H9 (cell line): ENCODE measurements at regions not wholly inside any gene's neighbourhood (a gene's known extent, or its start where the extent isn't known, plus 50 kb on each side); places are given as distances from the start of the nearest gene placed in this dataset.

Source experiments
- DNase-seq: peaks from one replicate; pipeline ENCODE4 v3.0.0-alpha.2; 2017
- H2AFZ ChIP-seq: one replicate; pipeline ENCODE4 v1.6.1; 2013; ENCODE audit warnings: mild to moderate bottlenecking, low read length, control low read depth, moderate library complexity
- H2AK5ac ChIP-seq: 2 replicates; pipeline ENCODE4 v1.6.1; 2013; ENCODE audit warnings: low read length, control low read depth, mixed read lengths; ENCODE audit not compliant: insufficient read length
- H2BK120ac ChIP-seq: one replicate; pipeline ENCODE4 v1.6.1; 2013; ENCODE audit warnings: low read depth, mild to moderate bottlenecking, low read length, control low read depth, inconsistent platforms; ENCODE audit not compliant: poor library complexity, severe bottlenecking
- H2BK12ac ChIP-seq: 2 replicates; pipeline ENCODE4 v1.6.1; 2013; ENCODE audit warnings: low read length, control low read depth, mixed read lengths, low read depth; ENCODE audit not compliant: insufficient read length
- H2BK15ac ChIP-seq: 2 replicates; pipeline ENCODE4 v1.6.1; 2013; ENCODE audit warnings: low read depth, low read length, control low read depth
- H2BK20ac ChIP-seq: one replicate; pipeline ENCODE4 v1.6.1; 2013; ENCODE audit warnings: low read depth, mild to moderate bottlenecking, low read length, control low read depth, inconsistent platforms; ENCODE audit not compliant: poor library complexity, severe bottlenecking
- H2BK5ac ChIP-seq: 2 replicates; pipeline ENCODE4 v1.6.1; 2013; ENCODE audit warnings: low read length, control low read depth, mixed read lengths; ENCODE audit not compliant: insufficient read length
- H3K14ac ChIP-seq: 2 replicates; pipeline ENCODE4 v1.6.1; 2013; ENCODE audit warnings: low read length, control low read depth; ENCODE audit not compliant: insufficient read depth
- H3K18ac ChIP-seq: 2 replicates; pipeline ENCODE4 v1.6.1; 2013; ENCODE audit warnings: low read depth, mild to moderate bottlenecking, mixed read lengths, low read length, control low read depth; ENCODE audit not compliant: insufficient read length
- H3K23ac ChIP-seq: 2 replicates; pipeline ENCODE4 v1.6.1; 2013; ENCODE audit warnings: low read length, control low read depth, mixed read lengths, low read depth; ENCODE audit not compliant: insufficient read length
- H3K23me2 ChIP-seq: 2 replicates; pipeline ENCODE4 v1.6.1; 2013; ENCODE audit warnings: low read depth, mild to moderate bottlenecking, mixed read lengths, low read length, control low read depth; ENCODE audit not compliant: insufficient read length, poor library complexity, severe bottlenecking
- H3K27ac ChIP-seq: 2 replicates; pipeline ENCODE4 v1.5.1; 2013; ENCODE audit warnings: low read length, control low read depth, mixed read lengths, low read depth; ENCODE audit not compliant: insufficient read length
- H3K27me3 ChIP-seq: 2 replicates; pipeline ENCODE4 v1.6.1; 2013; ENCODE audit warnings: low read length, control low read depth, inconsistent platforms; ENCODE audit not compliant: insufficient read depth
- H3K4ac ChIP-seq: 2 replicates; pipeline ENCODE4 v1.6.1; 2013; ENCODE audit warnings: low read depth, mild to moderate bottlenecking, control low read depth, inconsistent platforms, low read length, moderate library complexity
- H3K4me1 ChIP-seq: 2 replicates; pipeline ENCODE4 v1.6.1; 2013; ENCODE audit warnings: low read length, control low read depth, inconsistent platforms; ENCODE audit not compliant: insufficient read depth
- H3K4me2 ChIP-seq: 2 replicates; pipeline ENCODE4 v1.6.1; 2013; ENCODE audit warnings: low read length, control low read depth, mixed read lengths; ENCODE audit not compliant: insufficient read length, insufficient read depth
- H3K56ac ChIP-seq: 2 replicates; pipeline ENCODE4 v1.6.1; 2013; ENCODE audit warnings: low read depth, mild to moderate bottlenecking, mixed read lengths, low read length, control low read depth; ENCODE audit not compliant: insufficient read length
- H3K79me1 ChIP-seq: 2 replicates; pipeline ENCODE4 v1.6.1; 2013; ENCODE audit warnings: low read depth, mild to moderate bottlenecking, moderate library complexity, low read length, control low read depth, inconsistent platforms; ENCODE audit not compliant: insufficient read depth, poor library complexity, severe bottlenecking
- H3K79me2 ChIP-seq: 2 replicates; pipeline ENCODE4 v1.6.1; 2013; ENCODE audit warnings: low read length, control low read depth, inconsistent platforms; ENCODE audit not compliant: insufficient read depth
- H3K9ac ChIP-seq: 2 replicates; pipeline ENCODE4 v1.6.1; 2013; ENCODE audit warnings: low read length, control low read depth, mixed read lengths; ENCODE audit not compliant: insufficient read length; ENCODE audit errors: extremely low read depth
- H3K9me3 ChIP-seq: one replicate; pipeline ENCODE4 v1.6.1; 2013; ENCODE audit warnings: low read depth, low read length, inconsistent platforms; ENCODE audit not compliant: control insufficient read depth
- H3T11ph ChIP-seq: one replicate; pipeline ENCODE4 v1.6.1; 2013; ENCODE audit warnings: mild to moderate bottlenecking, low read length, control low read depth, inconsistent platforms
- H4K20me1 ChIP-seq: one replicate; pipeline ENCODE4 v1.6.1; 2013; ENCODE audit not compliant: control insufficient read depth, insufficient read length, insufficient read depth
- H4K5ac ChIP-seq: 2 replicates; pipeline ENCODE4 v1.6.1; 2013; ENCODE audit warnings: low read depth, mild to moderate bottlenecking, mixed read lengths, low read length, control low read depth; ENCODE audit not compliant: insufficient read length
- H4K8ac ChIP-seq: replicated peaks from 2 replicates; pipeline ENCODE4 v1.6.1; 2013; ENCODE audit warnings: low read length, control low read depth, mixed read lengths, low read depth; ENCODE audit not compliant: insufficient read length
- H4K91ac ChIP-seq: 2 replicates; pipeline ENCODE4 v1.6.1; 2013; ENCODE audit warnings: low read depth, mild to moderate bottlenecking, moderate library complexity, mixed read lengths, low read length, control low read depth; ENCODE audit not compliant: insufficient read length
- H3K27ac Mint-ChIP-seq, 3 experiments: 2 replicates in 2 of 3; 3 replicates in 1 of 3; pipeline ENCODE4 v1.8.0; 2020 to 2021; ENCODE audit warnings: mixed read lengths in 3 of 3, mild to moderate bottlenecking in 1 of 3, moderate library complexity in 1 of 3
- H3K27me3 Mint-ChIP-seq: 2 replicates; pipeline ENCODE4 v1.8.0; 2021; ENCODE audit warnings: low read depth, mild to moderate bottlenecking, moderate library complexity, mixed read lengths
- H3K36me3 Mint-ChIP-seq, 3 experiments: 2 replicates in 2 of 3; 3 replicates in 1 of 3; pipeline ENCODE4 v1.8.0; 2020 to 2021; ENCODE audit warnings: low read depth in 3 of 3, mixed read lengths in 3 of 3; ENCODE audit not compliant: insufficient read depth in 1 of 3
- H3K4me1 Mint-ChIP-seq, 2 experiments: 2 replicates each; pipeline ENCODE4 v1.8.0; 2020; ENCODE audit warnings: mixed read lengths in 2 of 2
- H3K4me3 Mint-ChIP-seq, 2 experiments: 2 replicates in 1 of 2; 3 replicates in 1 of 2; pipeline ENCODE4 v1.8.0; 2020 to 2021; ENCODE audit warnings: mild to moderate bottlenecking in 2 of 2, mixed read lengths in 2 of 2, moderate library complexity in 1 of 2
- H3K9me3 Mint-ChIP-seq, 2 experiments: 2 replicates in 1 of 2; 3 replicates in 1 of 2; pipeline ENCODE4 v1.8.0; 2020; ENCODE audit warnings: mild to moderate bottlenecking in 2 of 2, mixed read lengths in 2 of 2, moderate library complexity in 1 of 2
- WGBS: extraction: QIAGEN DNeasy Blood & Tissue Kit; methylation state at CpG from one replicate; pipeline ENCODE4 v1.1.7; 2013; ENCODE audit warnings: missing lambda C conversion rate, low lambda C conversion rate, mixed read lengths; ENCODE audit not compliant: insufficient read length; ENCODE audit errors: extremely low coverage; 5-methylcytosine and 5-hydroxymethylcytosine counted together
- TF ChIP-seq, protein P1 (sequence below): fragments of 200-600 bp; sonication (generic); conservative IDR thresholded peaks from 3 replicates; pipeline ENCODE4 v1.8.0; 2021; ENCODE audit warnings: antibody characterized with exemption, mild to moderate bottlenecking

DNA sequence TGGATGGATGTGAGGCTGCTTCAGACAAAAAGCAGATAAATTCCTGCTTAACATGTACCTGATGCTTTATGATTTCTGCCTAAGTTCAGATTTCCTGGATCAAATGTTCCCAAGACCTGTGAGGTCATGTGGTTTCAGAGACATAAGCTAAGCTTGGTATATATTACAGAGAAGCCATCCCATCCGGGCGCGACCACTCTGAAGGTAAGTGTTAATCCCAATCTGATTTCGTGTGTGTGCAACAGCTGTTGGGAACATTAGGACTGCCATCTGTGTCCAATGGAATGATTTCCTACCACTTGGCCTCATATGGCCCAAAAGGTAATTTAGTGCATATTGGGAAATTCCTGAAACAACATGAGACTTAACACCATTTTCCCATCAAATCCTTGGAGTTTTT is 199.1 kb downstream of the HS3ST3B1 start:
- Histone ChIP-seq H3K4me2 (no peak overlapping the region), H2BK20ac (no peak overlapping the region), H3K56ac (no peak overlapping the region), H3K9ac (no peak overlapping the region), H3K4ac (no peak overlapping the region), H2BK15ac (no peak overlapping the region), H4K91ac (no peak overlapping the region), H2AK5ac (no peak overlapping the region), H3K23me2 (no peaks in the 10 kb centered on the region), H3K9me3 (no peaks in the 10 kb centered on the region), H4K20me1 (no peaks in the 10 kb centered on the region), H3T11ph (no peak overlapping the region), H3K4me1 (no peaks in the 10 kb centered on the region), H3K18ac (no peak overlapping the region), H3K79me1 (no peaks in the 10 kb centered on the region), H2BK12ac (no peak overlapping the region), H3K27ac (no peak overlapping the region), H3K27me3 (no peaks in the 10 kb centered on the region), H2BK5ac (no peak overlapping the region), H2AFZ (no peak overlapping the region), H4K8ac (no peak overlapping the region), H3K14ac (no peak overlapping the region), H2BK120ac (no peak overlapping the region), H3K23ac (no peak overlapping the region), H4K5ac (no peak overlapping the region), H3K79me2 (no peaks in the 10 kb centered on the region)
- no CpG with 5 or more reads among the region's 4 CpGs for WGBS
- Mint-ChIP-seq H3K27ac (no peak overlapping the region), H3K9me3 (no peaks in the 10 kb centered on the region), H3K27me3 (no peaks in the 10 kb centered on the region), H3K4me1 (peaks cover 6 to 11% of the 10 kb centered on the region in 2 experiments), H3K36me3 (no peaks in the 10 kb centered on the region), H3K4me3 (no peak overlapping the region)
- DNase-seq: no peak
- TF ChIP-seq, protein P1, sequence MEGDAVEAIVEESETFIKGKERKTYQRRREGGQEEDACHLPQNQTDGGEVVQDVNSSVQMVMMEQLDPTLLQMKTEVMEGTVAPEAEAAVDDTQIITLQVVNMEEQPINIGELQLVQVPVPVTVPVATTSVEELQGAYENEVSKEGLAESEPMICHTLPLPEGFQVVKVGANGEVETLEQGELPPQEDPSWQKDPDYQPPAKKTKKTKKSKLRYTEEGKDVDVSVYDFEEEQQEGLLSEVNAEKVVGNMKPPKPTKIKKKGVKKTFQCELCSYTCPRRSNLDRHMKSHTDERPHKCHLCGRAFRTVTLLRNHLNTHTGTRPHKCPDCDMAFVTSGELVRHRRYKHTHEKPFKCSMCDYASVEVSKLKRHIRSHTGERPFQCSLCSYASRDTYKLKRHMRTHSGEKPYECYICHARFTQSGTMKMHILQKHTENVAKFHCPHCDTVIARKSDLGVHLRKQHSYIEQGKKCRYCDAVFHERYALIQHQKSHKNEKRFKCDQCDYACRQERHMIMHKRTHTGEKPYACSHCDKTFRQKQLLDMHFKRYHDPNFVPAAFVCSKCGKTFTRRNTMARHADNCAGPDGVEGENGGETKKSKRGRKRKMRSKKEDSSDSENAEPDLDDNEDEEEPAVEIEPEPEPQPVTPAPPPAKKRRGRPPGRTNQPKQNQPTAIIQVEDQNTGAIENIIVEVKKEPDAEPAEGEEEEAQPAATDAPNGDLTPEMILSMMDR: no peak
